ENCODE measurements at regions not wholly inside any gene's neighbourhood (a gene's known extent, or its start where the extent isn't known, plus 50 kb on each side); places are given as distances from the start of the nearest gene placed in this dataset.
A peak's percentile ranks its signal among the peaks of the same experiment; 100 is the strongest.
"Not testable (repeated sequence)": the region's sequence is repeated elsewhere in the genome, so short reads cannot be mapped to it uniquely, and the experiment has no call there.

- not testable (repeated sequence) for H3K9me3 Mint-ChIP-seq (ENCODE audit: unreplicated experiment); DNase-seq (ENCODE audit: low spot score); H3K4me1 Mint-ChIP-seq (ENCODE audit: unreplicated experiment); H3K27me3 Mint-ChIP-seq (ENCODE audit: unreplicated experiment); H3K4me3 Mint-ChIP-seq (ENCODE audit: unreplicated experiment); H3K27ac Mint-ChIP-seq (ENCODE audit: unreplicated experiment); H3K36me3 Mint-ChIP-seq (ENCODE audit: low read depth, unreplicated experiment)
Measured at GRCh38 chr3:195647912-195648702, 64.4 kb upstream of the APOD start.

- H3K36me3 Mint-ChIP-seq (ENCODE audit: low read depth, unreplicated experiment); H3K27me3 Mint-ChIP-seq (ENCODE audit: unreplicated experiment); H3K4me1 Mint-ChIP-seq (ENCODE audit: unreplicated experiment); DNase-seq (ENCODE audit: low spot score); H3K4me3 Mint-ChIP-seq (ENCODE audit: unreplicated experiment); H3K27ac Mint-ChIP-seq (ENCODE audit: unreplicated experiment); H3K9me3 Mint-ChIP-seq (ENCODE audit: unreplicated experiment): not testable (repeated sequence)
Measured at GRCh38 chr3:195645872-195646271, 62.1 kb upstream of the APOD start.

- H3K36me3 Mint-ChIP-seq (ENCODE audit: low read depth, unreplicated experiment); DNase-seq (ENCODE audit: low spot score); H3K4me3 Mint-ChIP-seq (ENCODE audit: unreplicated experiment); H3K9me3 Mint-ChIP-seq (ENCODE audit: unreplicated experiment); H3K27me3 Mint-ChIP-seq (ENCODE audit: unreplicated experiment); H3K27ac Mint-ChIP-seq (ENCODE audit: unreplicated experiment); H3K4me1 Mint-ChIP-seq (ENCODE audit: unreplicated experiment): not testable (repeated sequence)
Measured at GRCh38 chr3:195643245-195643644, 59.5 kb upstream of the APOD start.

GRCh38 chr3:195642311-195642710 is 58.6 kb upstream of the APOD start:
- not testable (repeated sequence) for H3K27me3 Mint-ChIP-seq (ENCODE audit: unreplicated experiment); H3K27ac Mint-ChIP-seq (ENCODE audit: unreplicated experiment); DNase-seq (ENCODE audit: low spot score); H3K9me3 Mint-ChIP-seq (ENCODE audit: unreplicated experiment); H3K36me3 Mint-ChIP-seq (ENCODE audit: low read depth, unreplicated experiment); H3K4me3 Mint-ChIP-seq (ENCODE audit: unreplicated experiment); H3K4me1 Mint-ChIP-seq (ENCODE audit: unreplicated experiment)

GRCh38 chr3:195638456-195638855 is 54.7 kb upstream of the APOD start:
- not testable (repeated sequence) for DNase-seq (ENCODE audit: low spot score); H3K36me3 Mint-ChIP-seq (ENCODE audit: low read depth, unreplicated experiment); H3K4me3 Mint-ChIP-seq (ENCODE audit: unreplicated experiment); H3K4me1 Mint-ChIP-seq (ENCODE audit: unreplicated experiment); H3K9me3 Mint-ChIP-seq (ENCODE audit: unreplicated experiment); H3K27me3 Mint-ChIP-seq (ENCODE audit: unreplicated experiment); H3K27ac Mint-ChIP-seq (ENCODE audit: unreplicated experiment)

GRCh38 chr3:195637473-195638233 is 53.9 kb upstream of the APOD start:
- not testable (repeated sequence) for H3K9me3 Mint-ChIP-seq (ENCODE audit: unreplicated experiment); H3K36me3 Mint-ChIP-seq (ENCODE audit: low read depth, unreplicated experiment); H3K27ac Mint-ChIP-seq (ENCODE audit: unreplicated experiment); H3K4me1 Mint-ChIP-seq (ENCODE audit: unreplicated experiment); DNase-seq (ENCODE audit: low spot score); H3K4me3 Mint-ChIP-seq (ENCODE audit: unreplicated experiment); H3K27me3 Mint-ChIP-seq (ENCODE audit: unreplicated experiment)

- not testable (repeated sequence) for H3K9me3 Mint-ChIP-seq (ENCODE audit: unreplicated experiment); DNase-seq (ENCODE audit: low spot score); H3K36me3 Mint-ChIP-seq (ENCODE audit: low read depth, unreplicated experiment); H3K4me1 Mint-ChIP-seq (ENCODE audit: unreplicated experiment); H3K27me3 Mint-ChIP-seq (ENCODE audit: unreplicated experiment); H3K4me3 Mint-ChIP-seq (ENCODE audit: unreplicated experiment); H3K27ac Mint-ChIP-seq (ENCODE audit: unreplicated experiment)
Measured at GRCh38 chr3:195637011-195637410, 53.3 kb upstream of the APOD start.

GRCh38 chr3:195635898-195636685 is 52.4 kb upstream of the APOD start:
- not testable (repeated sequence) for H3K9me3 Mint-ChIP-seq (ENCODE audit: unreplicated experiment); H3K27me3 Mint-ChIP-seq (ENCODE audit: unreplicated experiment); H3K36me3 Mint-ChIP-seq (ENCODE audit: low read depth, unreplicated experiment); H3K4me1 Mint-ChIP-seq (ENCODE audit: unreplicated experiment); H3K27ac Mint-ChIP-seq (ENCODE audit: unreplicated experiment)
- DNase-seq (ENCODE audit: low spot score) = peak; percentile 42
- H3K4me3 Mint-ChIP-seq (ENCODE audit: unreplicated experiment) = peak overlapping the region; percentile 56

- H3K27ac Mint-ChIP-seq (ENCODE audit: unreplicated experiment); DNase-seq (ENCODE audit: low spot score); H3K27me3 Mint-ChIP-seq (ENCODE audit: unreplicated experiment); H3K4me3 Mint-ChIP-seq (ENCODE audit: unreplicated experiment); H3K36me3 Mint-ChIP-seq (ENCODE audit: low read depth, unreplicated experiment); H3K4me1 Mint-ChIP-seq (ENCODE audit: unreplicated experiment); H3K9me3 Mint-ChIP-seq (ENCODE audit: unreplicated experiment): not testable (repeated sequence)
Measured at GRCh38 chr3:195635262-195635873, 51.6 kb upstream of the APOD start.

- not testable (repeated sequence) for H3K4me1 Mint-ChIP-seq (ENCODE audit: unreplicated experiment); H3K36me3 Mint-ChIP-seq (ENCODE audit: low read depth, unreplicated experiment); H3K4me3 Mint-ChIP-seq (ENCODE audit: unreplicated experiment); H3K27me3 Mint-ChIP-seq (ENCODE audit: unreplicated experiment); H3K9me3 Mint-ChIP-seq (ENCODE audit: unreplicated experiment); H3K27ac Mint-ChIP-seq (ENCODE audit: unreplicated experiment); DNase-seq (ENCODE audit: low spot score)
Measured at GRCh38 chr3:195634426-195635261, 50.9 kb upstream of the APOD start.

Measured in endothelial cell (in vitro differentiated cells).